Adrenal gland (tissue), 9 donors: ENCODE measurements at regions not wholly inside any gene's neighbourhood (a gene's known extent, or its start where the extent isn't known, plus 50 kb on each side); places are given as distances from the start of the nearest gene placed in this dataset.

Source experiments
- DNase-seq, 7 donors: peaks; one replicate each; pipeline ENCODE4 v3.0.0-alpha.2; 2019 to 2020
- H3K27ac ChIP-seq, 5 donors: fragments of 200-600 bp; sonication (generic) in 4 of 5; 1 replicate in 3 of 5; 2 replicates in 2 of 5; pipeline versions ENCODE4 v1.5.1 to v1.8.0; 2016 to 2020; ENCODE audit warnings: mild to moderate bottlenecking in 1 of 5
- H3K27me3 ChIP-seq: fragments of 200-600 bp; 2 replicates; pipeline ENCODE4 v1.8.0; 2021
- H3K36me3 ChIP-seq, 2 donors: fragments of 200-600 bp; replicated peaks in 1 of 2; 1 replicate in 1 of 2; 2 replicates in 1 of 2; pipeline versions ENCODE4 v1.5.1 to v1.8.0; 2018 to 2022
- H3K4me1 ChIP-seq, 2 donors: fragments of 200-600 bp; replicated peaks in 1 of 2; 1 replicate in 1 of 2; 2 replicates in 1 of 2; pipeline versions ENCODE4 v1.5.1 to v1.8.0; 2018 to 2021
- H3K4me3 ChIP-seq, 4 donors: fragments of 200-600 bp; sonication (generic) in 3 of 4; one replicate each; pipeline ENCODE4 v1.5.1; 2016 to 2018
- H3K9me3 ChIP-seq, 3 donors: fragments of 200-600 bp; sonication (generic) in 1 of 3; replicated peaks in 1 of 3; 1 replicate in 2 of 3; 2 replicates in 1 of 3; pipeline versions ENCODE4 v1.5.1 to v1.8.0; 2016 to 2021
- CTCF ChIP-seq, 6 experiments: fragments of 450-650 bp in 4 of 6; fragments of 200-600 bp in 2 of 6; sonication (generic) in 1 of 6; IDR thresholded peaks; 1 replicate in 5 of 6; 2 replicates in 1 of 6; pipeline versions ENCODE4 v1.5.1 to v1.8.0; 2016 to 2021; ENCODE audit warnings: antibody characterized with exemption in 6 of 6, mild to moderate bottlenecking in 2 of 6, moderate library complexity in 1 of 6
- POLR2A ChIP-seq, 2 donors: fragments of 450-650 bp; IDR thresholded peaks; one replicate each; pipeline ENCODE4 v1.6.1; 2017; ENCODE audit warnings: antibody characterized with exemption in 2 of 2, mild to moderate bottlenecking in 2 of 2, moderate library complexity in 1 of 2
- WGBS, 4 donors: extraction: QIAGEN DNeasy Blood & Tissue Kit in 2 of 4; methylation state at CpG; one replicate each; pipeline versions ENCODE4 v1.1.5 to v1.1.7; 2013 to 2017; 5-methylcytosine and 5-hydroxymethylcytosine counted together
- intact Hi-C, 2 donors: fragments of 100-400 bp; cut with DNase I; formaldehyde crosslinking; loops; one replicate each; pipeline versions ENCODE4 v1.14.1 to v1.15.0; 2022 to 2023
- donor health status: healthy with polysubstance abuse.
- donor health status: Bipolar disorder and iron deficiency.
- donor health status: DM: yes; HTN: yes; CAD: no.
- donor health status: DM: no; HTN: no; CAD: no.
- donor health status: DM: no; HTN: no; CAD: no.

- WGBS, 4 donors, result 76 to 86% (median 81%) methylated on average over 5 of the region's 5 CpGs
- no peak overlapping the region for H3K4me3 ChIP-seq
- H3K9me3 ChIP-seq, result no peaks in the 10 kb centered on the region
- DNase-seq, result no peak
- H3K4me1 ChIP-seq, result no peaks in the 10 kb centered on the region
- no peaks in the 10 kb centered on the region for H3K27me3 ChIP-seq
- no peak overlapping the region for H3K27ac ChIP-seq
- H3K36me3 ChIP-seq, result no peaks in the 10 kb centered on the region
- intact Hi-C loops, result no loop called here
- TF ChIP-seq POLR2A (IDR thresholded peaks at IDR 0.05) (no peak), CTCF (IDR thresholded peaks at IDR 0.05) (no peak)
Measured at GRCh38 chr5:118556792-118557191, 431.6 kb downstream of the DTWD2 start.

- no peak overlapping the region for H3K4me3 ChIP-seq
- intact Hi-C loops, result no loop called here
- H3K9me3 ChIP-seq, result no peaks in the 10 kb centered on the region
- H3K27ac ChIP-seq, result no peak overlapping the region
- TF ChIP-seq POLR2A (IDR thresholded peaks at IDR 0.05) (no peak), CTCF (IDR thresholded peaks at IDR 0.05) (no peak)
- H3K27me3 ChIP-seq, result no peaks in the 10 kb centered on the region
- WGBS, 4 donors, result 73 to 85% (median 84%) methylated on average over 2 of the region's 2 CpGs
- DNase-seq, result no peak
- H3K36me3 ChIP-seq, result no peaks in the 10 kb centered on the region
- H3K4me1 ChIP-seq, result no peaks in the 10 kb centered on the region
Measured at GRCh38 chr5:118555727-118556126, 432.6 kb downstream of the DTWD2 start.

GRCh38 chr5:118554981-118555380 is 433.4 kb downstream of the DTWD2 start:
- H3K4me1 ChIP-seq, result no peaks in the 10 kb centered on the region

GRCh38 chr5:118554241-118554640 is 434.1 kb downstream of the DTWD2 start:
- TF ChIP-seq POLR2A (IDR thresholded peaks at IDR 0.05), result no peak
- H3K27ac ChIP-seq, result no peak overlapping the region
- 88 to 93% (median 91%) methylated on average over 2 of the region's 2 CpGs for WGBS, 4 donors
- DNase-seq, result no peak
- no peaks in the 10 kb centered on the region for H3K36me3 ChIP-seq
- H3K27me3 ChIP-seq, result no peaks in the 10 kb centered on the region
- no peaks in the 10 kb centered on the region for H3K9me3 ChIP-seq
- intact Hi-C loops, result no loop called here
- no peaks in the 10 kb centered on the region for H3K4me1 ChIP-seq
- H3K4me3 ChIP-seq, result no peak overlapping the region

More at GRCh38 chr5:118554981-118555380, 433.4 kb downstream of the DTWD2 start:
- TF ChIP-seq CTCF (IDR thresholded peaks at IDR 0.05), result no peak
- WGBS, 4 donors, result 61 to 75% (median 67%) methylated on average over 4 of the region's 4 CpGs
- intact Hi-C loops, result no loop called here
- DNase-seq, result no peak
- no peaks in the 10 kb centered on the region for H3K27me3 ChIP-seq
- H3K9me3 ChIP-seq, result no peaks in the 10 kb centered on the region
- H3K27ac ChIP-seq, result no peak overlapping the region
- H3K4me3 ChIP-seq, result no peak overlapping the region
- H3K36me3 ChIP-seq, result no peaks in the 10 kb centered on the region

GRCh38 chr5:118553662-118554061 is 434.7 kb downstream of the DTWD2 start:
- Histone ChIP-seq H3K27me3 (no peaks in the 10 kb centered on the region), H3K4me3 (no peak overlapping the region), H3K27ac (no peak overlapping the region), H3K36me3 (no peaks in the 10 kb centered on the region), H3K9me3 (no peaks in the 10 kb centered on the region), H3K4me1 (no peaks in the 10 kb centered on the region)
- no peak for DNase-seq
- TF ChIP-seq POLR2A (IDR thresholded peaks at IDR 0.05) (no peak), CTCF (IDR thresholded peaks at IDR 0.05) (no peak)
- WGBS, 4 donors, result 65 to 82% (median 74%) methylated on average over 3 of the region's 3 CpGs
- intact Hi-C loops, result no loop called here
